HG03139 (cell line): ENCODE measurements at regions not wholly inside any gene's neighbourhood (a gene's known extent, or its start where the extent isn't known, plus 50 kb on each side); places are given as distances from the start of the nearest gene placed in this dataset.
"Not testable (repeated sequence)": the region's sequence is repeated elsewhere in the genome, so short reads cannot be mapped to it uniquely, and the experiment has no call there.

Experiments used
- ATAC-seq: cut with Tn5 transposase; IDR thresholded peaks from one replicate; pipeline ENCODE4 v1.9.1; 2021; ENCODE audit not compliant: unreplicated experiment

DNA sequence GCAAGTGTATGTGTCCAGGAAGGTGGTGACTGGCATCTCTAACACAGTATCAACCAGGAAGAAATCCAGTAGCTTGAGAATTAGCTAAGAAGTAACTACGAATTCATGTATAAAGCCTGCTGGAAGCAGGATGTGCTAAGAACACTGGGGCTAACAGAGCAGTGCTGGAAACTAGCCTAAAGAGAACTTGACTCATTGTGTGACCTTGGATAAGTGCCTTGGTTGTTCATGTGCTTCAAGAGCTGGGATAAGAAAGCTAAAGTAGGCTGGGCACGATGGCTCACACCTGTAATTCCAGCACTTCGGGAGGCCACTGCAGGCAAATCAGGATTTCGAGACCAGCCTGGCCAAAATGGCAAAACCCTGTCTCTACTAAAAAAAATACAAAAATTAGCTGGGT lies 186.9 kb downstream of the RRAGC start:
- ATAC-seq: no peak

DNA sequence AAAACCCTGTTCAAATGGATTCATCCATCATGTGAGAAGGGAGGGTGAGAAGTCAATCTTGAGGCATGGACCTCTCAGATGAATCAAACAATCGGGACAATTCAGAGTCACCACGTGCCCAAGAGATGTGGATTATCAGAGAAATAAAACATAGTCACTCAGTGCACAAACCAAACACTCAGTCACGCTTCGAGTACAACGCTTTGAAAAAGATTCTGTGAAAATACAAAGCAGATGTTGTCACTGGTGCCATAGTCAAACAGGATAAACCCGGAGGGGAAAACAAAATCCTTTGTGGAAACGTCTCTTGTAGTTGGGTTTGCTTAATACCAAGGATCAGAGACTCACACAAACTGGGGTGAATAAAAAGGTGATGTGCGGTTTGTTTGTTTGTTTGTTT lies 188.4 kb downstream of the RRAGC start:
- ATAC-seq: no peak

DNA sequence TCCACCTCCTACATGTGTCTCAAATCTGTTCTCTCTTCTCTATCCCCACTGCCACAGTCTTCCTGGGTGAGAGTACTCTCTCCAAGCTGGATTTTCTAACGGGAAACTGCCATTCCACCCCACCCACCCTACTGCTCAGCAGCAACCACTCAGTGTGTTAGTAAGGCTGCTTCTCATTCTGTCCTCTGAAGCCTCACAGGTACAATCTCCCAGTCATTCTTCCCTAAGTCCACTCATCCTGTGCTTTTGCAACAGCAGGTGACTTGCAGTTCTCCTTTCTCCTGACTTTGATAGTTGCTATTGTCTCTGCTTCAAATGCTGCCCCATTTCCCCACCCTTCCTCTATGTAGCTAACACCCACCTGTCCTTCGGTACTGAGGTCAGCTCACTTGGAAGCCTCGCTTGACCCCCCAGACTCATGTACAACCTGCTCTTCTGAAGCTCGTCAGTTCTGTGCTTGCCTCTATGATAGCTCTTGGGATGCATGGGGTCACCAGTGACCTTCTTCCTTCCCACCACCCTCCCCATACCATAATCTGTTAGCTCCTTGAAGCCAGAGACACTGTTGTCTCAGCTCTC lies 188.9 kb downstream of the RRAGC start:
- ATAC-seq: no peak

DNA sequence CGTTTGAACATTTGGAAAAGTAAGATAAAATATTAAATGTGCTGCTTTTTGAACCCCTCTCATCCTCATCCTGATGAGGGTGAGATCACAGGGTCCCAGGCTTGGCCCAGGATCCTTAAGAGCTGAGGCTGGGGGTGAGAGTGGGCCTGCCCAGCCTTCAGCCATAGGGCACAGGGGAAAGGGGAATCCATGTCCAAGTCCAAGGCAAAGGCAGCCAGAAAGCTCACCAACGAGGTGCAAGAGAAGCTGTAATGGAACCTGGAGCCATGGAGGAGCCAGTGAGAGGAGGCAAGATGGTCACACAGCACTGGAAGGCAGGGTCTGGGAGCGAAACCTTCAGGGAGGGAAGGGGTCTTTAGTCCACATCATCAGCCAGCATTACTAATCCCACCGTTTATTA lies 191.9 kb downstream of the RRAGC start:
- no peak for ATAC-seq

DNA sequence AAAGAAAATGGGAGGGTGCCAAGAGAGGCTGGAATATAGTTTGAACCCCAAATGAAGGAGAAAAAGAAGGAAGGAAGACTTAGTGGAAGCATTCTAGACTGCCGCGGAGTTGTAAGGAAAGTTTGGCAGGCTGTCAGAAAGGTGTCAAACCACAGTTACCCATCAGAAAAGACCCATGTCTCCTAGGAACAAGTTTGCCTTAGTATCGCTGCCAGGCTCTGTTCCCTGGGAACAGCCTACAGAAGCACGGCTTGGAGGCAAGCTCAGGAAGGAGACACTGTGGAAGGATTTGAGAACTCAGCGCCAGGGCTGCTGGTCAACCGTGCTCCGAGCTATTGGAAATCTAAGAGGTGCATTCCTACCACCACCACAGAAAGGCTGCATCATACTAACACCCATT lies 197.4 kb downstream of the RRAGC start:
- ATAC-seq: no peak

DNA sequence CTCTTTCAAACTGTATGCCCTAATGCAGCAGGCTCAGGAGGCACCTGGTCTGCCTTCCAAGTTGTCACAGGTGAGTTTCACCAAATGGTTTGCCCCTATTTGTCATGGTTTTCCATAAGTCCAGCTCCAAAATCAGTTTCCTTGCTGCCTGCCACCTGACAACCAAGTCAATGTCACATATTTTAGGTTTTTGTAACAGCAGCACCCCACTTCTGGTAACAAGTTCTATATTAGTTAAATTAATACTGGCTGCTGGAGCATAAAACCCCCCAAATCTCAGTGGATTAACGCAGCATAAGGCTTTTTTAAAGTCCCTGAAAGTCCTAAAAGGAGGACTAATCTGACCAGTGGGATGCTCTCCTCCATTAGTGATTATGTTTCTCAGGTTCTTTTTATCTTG lies 200.7 kb downstream of the RRAGC start:
- ATAC-seq: no peak

DNA sequence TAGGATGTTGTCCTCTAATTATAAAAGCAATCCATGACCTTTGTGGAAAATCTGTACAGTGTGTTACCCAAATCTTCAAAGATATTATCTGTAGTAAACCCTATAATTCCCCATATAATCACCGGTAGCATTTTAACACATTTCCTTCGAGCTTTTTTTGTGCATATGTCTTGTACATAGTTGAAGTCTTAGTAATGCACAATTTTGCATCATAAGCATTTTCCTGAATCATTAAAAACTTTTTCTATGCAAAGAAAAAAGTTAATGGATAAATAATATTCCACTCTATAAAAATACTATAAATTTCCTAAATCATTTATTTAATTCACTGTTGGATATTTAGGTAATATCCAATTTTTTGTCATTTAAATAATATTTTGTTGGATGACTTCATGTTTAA lies 201.7 kb downstream of the RRAGC start:
- ATAC-seq: no peak

DNA sequence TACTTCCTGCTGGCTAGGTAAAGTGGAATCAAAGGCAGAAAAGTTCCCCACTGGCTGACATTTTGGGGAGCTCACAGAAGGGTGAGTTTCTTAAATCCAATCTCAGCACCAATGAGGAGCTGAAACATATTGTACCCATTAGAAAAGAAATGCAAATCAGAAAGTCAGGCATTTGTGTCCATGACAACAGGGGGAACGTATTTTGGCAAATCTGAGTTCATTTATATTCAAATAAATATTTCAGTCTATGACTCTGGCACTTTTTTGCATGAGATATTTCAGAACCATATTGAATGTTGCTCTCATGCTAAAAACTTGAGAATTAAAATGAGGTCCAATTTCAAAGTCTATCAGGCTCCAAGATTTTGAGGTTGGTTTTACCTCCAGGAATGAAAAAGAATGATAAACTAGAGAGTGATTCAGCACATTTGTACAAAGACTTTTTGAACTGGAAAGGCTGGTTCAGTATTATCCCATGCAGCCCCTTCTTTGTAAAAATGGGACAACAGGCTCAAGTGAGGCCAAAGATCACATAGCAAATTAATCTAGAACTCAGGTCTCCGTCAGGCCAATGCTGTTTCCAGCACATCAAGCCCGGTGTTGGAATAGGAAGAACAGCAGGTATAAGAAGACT lies 202.2 kb downstream of the RRAGC start:
- no peak for ATAC-seq

DNA sequence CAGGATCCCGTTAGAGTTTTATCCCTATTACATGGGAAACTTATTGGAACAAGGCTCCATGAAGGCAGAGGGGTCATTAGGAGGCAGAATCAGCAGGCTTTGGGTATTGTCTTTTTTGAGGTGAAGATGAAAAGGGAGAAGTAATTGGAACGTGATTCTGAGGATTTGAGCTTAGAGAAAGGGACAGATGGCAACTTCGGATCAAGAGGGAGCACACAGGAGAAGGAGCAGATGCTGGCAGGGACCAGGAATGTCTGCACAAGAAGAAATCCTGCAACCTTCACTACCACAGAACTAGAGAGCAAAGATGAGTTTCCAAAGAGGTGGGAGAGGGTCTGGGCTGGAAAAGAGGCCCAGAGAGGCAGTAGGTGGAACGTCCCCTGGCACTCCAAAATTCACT lies 202.8 kb downstream of the RRAGC start:
- no peak for ATAC-seq

DNA sequence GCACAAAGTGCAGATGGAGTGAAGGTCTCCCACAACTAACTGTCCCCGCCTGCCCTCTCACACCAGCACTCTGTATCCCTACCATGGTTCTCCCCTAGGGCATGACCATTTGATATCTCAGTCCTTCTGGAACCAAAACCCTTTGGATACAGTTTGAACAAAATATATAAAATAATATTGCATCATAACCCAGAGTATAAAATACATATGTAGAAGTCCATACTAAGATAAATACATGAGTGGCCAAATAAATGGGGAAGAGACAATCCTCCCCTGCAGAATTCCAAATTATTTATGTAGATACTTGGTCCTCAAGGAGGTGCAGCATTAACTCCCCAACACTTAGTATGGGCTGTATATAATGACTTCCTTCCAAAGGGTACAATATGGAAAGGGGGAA lies 207.4 kb downstream of the RRAGC start:
- no peak for ATAC-seq

DNA sequence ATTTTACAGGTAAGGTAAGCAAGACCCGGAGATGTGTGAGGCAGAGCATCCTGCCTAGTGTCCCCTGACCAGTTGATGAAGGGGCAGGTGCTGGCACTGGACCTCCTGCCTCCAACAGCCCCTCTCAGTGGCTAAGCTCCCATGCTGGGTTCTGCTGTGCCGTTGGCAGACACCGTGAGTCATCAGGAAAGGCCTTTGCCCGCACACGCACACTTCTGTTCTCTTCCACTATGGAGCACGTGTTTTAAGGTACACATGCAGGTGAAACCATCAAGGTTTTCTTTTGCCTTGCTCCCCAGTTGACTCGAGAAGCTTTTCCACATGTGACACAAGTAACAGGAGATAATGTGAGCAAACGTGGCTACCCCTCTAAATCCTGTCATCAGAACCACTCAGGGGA lies 207.9 kb downstream of the RRAGC start:
- no peak for ATAC-seq

DNA sequence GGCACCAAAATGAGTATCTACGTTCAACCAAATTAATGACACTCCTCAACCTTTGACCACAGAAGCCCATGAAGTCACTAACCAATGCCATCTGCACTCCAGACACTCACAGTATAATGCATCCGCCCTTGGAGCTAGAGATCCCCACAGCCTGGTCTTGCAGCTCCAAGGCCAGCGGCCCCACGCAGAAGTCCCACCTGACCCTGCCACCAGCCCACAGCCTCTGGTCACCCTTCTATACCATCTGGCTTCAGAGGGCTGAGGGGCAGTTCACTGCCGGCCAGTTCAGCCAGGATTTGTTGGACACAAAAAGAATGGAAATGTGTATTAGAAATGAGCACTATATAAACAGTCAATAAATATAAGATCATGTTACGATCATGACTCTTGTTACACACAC lies 211.2 kb downstream of the RRAGC start:
- ATAC-seq: no peak

DNA sequence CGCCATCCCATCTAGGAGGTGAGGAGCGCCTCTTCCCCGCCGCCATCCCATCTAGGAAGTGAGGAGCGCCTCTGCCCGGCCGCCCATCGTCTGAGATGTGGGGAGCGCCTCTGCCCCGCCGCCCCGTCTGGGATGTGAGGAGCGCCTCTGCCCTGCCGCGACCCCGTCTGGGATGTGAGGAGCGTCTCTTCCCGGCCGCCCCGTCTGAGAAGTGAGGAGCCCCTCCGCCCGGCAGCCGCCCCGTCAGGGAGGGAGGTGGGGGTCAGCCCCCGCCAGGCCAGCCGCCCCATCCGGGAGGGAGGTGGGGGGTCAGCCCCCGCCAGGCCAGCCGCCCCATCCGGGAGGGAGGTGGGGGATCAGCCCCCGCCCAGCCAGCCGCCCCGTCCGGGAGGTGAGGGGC lies 212.2 kb downstream of the RRAGC start:
- not testable (repeated sequence) for ATAC-seq

DNA sequence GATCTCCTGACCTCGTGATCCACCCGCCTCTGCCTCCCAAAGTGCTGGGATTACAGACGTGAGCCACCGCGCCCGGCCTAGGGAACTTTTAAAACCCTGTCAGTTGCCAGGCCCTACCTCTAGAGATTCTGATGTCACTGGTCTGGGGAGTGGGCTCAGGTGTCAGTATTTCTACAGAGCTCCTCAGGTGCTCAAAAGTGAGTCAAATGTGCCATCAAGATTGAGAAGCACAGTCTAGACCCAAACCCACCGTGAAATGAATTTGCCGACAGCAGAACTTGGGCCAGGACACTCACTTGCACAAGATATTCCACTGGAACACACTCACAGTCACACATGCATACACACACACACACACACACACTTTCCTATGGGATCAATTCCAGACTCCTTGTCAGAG lies 215.5 kb downstream of the RRAGC start:
- no peak for ATAC-seq

DNA sequence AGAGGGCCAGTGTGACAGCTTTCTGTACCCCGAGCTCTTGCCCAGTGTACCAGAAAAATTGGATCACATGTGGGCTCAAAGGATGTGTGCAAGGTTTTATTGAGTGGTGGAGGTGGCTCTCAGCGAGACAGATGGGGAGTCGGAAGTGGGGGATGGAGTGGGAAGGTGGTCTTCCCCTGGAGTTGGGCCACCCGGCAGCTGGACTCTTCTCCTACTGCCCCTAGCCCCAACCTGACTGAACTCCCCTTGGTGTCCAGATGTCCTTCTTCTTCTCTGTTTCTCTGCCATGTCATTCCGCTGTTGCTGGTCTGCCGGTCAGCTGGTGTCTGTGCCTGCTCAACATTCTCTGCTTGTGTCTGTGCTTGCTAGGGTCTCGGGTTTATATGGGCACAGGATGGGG lies 217.9 kb downstream of the RRAGC start:
- no peak for ATAC-seq

DNA sequence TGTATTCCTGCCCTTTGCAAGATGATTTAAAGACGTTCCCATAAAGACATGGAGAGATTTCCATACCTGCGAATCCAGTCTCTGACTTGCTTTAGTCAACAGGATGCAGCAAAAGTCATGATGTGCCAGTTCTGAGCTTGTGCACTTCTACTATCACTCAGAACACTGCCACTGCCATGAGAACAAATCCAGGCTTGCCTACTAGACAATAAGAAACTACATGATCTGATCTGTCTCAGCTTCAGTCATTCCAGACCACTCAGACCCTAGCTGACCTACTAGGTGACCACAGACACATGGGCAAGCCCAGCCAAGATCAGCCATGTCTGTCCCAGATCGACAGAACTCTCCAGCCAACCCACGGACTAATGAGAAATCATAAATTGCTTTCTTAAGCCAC lies 219.2 kb downstream of the RRAGC start:
- no peak for ATAC-seq

DNA sequence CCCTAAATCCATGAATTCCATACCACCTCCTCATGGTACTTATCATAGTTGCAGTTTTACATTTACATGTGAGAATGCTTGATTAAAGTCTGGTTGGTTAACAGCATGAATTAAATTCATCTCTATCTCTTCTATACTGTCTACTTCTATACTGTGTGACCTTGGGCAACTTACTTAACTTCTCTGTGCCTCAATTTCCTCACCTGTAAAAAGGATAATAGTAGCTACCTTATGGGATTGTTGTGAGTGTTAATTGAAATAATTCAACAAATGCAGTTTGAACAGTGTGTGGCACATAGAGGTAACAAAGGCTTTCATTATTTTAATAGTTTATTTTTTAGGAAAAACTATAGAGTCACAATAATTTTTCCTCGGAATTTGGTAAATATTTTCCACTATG lies 231.3 kb downstream of the RRAGC start:
- ATAC-seq: no peak

DNA sequence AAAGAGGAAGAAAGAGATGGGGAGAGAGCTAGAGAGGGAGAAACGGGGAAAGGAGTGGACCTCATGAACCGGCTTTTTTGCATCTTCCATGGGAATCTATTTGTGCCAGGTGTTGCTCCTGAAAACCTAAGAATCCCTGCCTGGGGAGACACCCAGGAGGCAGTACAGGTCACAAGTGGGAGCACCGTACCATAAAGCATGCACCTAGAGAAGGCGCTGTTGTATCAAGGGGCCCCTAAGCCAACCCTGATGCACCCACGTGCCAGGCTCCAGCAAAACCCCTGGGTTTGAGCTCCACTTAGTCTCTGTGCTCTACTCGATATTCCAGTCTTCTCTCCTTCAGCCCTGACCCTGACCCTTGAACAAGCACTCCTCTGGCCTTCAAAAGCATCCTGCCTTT lies 233.6 kb downstream of the RRAGC start:
- ATAC-seq: no peak

DNA sequence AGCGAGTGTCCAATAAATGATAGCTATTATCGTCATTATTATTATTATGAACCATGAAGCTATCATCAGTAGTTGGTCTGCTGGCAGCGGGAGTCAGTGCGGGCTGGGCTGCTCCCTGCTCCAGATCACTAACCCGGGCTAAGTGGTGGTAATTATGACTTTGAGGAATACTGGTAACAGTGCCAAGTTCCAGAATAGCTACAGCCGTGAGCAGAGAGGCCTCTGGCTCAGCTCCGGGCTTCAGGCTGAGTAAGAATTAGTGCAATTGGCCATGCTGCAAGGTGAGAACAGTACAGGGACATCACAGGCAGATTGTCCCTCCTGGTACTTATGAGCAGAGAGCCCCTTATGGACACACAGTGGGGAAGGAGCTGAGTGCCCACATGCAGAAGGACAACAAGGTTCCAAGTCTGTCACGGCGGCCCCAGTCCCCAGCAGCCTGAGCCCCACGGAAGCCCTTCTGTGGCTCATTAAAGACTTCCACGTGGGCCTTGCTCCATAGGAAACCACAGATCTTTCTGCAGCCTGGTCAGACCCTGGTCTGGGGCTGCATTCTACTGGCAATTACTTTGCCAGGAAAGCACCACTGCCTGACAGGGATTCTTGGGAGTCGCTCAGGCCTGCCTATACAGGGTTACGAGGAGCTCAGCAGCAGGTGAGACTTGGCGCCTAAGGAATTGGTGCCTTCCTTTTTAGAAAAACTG lies 235.1 kb downstream of the RRAGC start:
- no peak for ATAC-seq

DNA sequence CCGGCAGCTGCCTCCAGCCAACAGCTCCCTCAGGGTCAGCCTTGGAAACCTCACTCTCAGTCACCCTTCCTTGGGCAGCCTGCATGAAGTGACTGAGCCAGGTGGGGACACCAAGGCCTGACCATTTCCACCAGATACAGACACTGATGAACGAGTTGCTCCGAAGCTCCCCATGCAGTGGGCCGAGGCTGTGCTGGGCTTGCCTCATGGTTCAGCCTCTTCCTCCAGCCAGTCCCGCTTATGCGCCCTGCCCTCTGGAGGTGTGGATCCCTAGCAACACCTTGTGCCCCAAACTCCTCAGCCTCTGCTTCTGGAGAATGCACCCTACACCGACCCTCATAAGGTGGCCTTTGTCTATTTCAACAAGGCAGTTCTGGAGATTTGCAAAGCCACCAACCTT lies 236.0 kb downstream of the RRAGC start:
- ATAC-seq: no peak

DNA sequence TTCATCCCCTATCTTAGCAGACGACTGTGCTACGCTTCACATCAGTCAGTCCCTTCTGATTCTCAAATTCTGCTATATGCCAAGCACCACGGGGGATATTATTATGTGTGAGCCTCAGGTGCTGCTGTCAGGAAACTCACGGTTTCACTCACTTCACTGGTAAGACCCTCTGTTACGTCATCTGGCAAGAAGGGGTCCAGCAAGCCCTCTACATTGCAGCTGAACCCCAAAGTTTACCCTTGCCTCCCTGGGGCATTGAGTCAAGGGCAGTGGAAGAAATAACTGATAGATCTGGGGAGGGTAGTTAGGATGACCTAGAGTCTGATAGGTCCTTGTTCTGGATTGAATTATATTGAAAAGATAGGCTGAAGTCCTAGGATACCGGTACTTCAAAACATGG lies 237.4 kb downstream of the RRAGC start:
- no peak for ATAC-seq

DNA sequence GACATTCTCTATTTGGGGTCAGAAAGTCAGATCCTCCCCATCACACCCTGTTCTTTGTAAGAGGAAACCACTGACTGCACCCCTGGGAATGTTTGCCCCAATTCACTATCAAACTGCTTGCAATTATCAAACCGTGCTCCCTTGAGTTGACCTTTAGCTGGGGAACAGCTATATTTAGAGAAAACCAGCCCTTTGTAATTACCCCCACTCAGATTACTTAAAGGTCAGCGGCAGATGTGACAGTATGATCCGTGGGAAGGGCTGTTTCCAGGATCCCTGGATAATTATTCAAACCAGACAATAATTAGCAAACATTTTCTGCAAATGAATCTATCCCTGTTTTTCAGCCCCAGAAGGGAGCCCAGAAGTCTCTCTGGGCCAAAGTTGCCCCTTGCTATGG lies 242.7 kb downstream of the RRAGC start:
- ATAC-seq: no peak

DNA sequence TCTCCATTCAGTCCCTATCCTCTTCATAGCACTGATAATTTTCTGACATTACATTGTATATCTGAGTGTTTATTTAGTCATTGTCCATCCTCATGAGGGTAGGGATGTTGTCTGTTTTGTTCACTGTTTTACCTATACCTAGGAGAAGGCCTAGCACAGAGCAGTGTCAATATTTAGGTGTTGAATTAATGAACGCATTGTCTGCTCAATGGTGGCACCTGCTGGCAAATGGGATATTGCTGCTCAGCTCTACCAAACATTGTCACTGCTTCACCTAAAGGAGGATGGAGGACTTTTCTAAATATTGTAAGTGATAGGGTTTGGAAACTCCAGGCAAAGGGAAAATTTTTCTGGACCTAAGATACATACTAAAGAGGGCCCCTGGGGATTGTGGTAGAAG lies 243.9 kb downstream of the RRAGC start:
- no peak for ATAC-seq
